HG03060 (cell line): ENCODE measurements at regions not wholly inside any gene's neighbourhood (a gene's known extent, or its start where the extent isn't known, plus 50 kb on each side); places are given as distances from the start of the nearest gene placed in this dataset.
"Not testable (repeated sequence)": the region's sequence is repeated elsewhere in the genome, so short reads cannot be mapped to it uniquely, and the experiment has no call there.

Experiments
- ATAC-seq: cut with Tn5 transposase; IDR thresholded peaks from one replicate; pipeline ENCODE4 v1.9.1; 2021; ENCODE audit warnings: low read depth, moderate number of reproducible peaks; ENCODE audit not compliant: unreplicated experiment

- ATAC-seq: no peak
Observed at GRCh38 chr13:69283837-69284236, 823.8 kb upstream of the ATXN8OS start.

- no peak for ATAC-seq
Observed at GRCh38 chr13:69283301-69283700, 824.3 kb upstream of the ATXN8OS start.

GRCh38 chr13:69280399-69280798 lies 827.2 kb upstream of the ATXN8OS start:
- ATAC-seq: no peak

DNA sequence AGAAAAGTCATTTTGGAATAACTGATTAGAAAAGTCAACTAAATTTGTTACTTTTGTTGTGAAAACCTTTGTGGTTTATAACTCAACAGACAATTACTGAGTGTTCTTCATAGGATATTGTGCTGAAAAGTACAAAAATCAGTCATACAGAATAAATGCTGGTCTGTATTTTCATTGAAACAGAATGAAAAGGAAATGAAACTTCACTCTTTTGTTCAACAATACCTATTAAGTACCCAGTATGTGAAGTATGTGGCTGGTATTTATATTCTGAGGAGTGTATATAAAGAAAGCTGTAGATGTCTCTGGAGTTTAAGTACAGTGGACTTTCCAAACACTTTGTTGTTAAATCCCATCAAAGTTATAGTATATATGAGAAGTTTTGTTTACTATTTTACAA lies 828.4 kb upstream of the ATXN8OS start:
- no peak for ATAC-seq

DNA sequence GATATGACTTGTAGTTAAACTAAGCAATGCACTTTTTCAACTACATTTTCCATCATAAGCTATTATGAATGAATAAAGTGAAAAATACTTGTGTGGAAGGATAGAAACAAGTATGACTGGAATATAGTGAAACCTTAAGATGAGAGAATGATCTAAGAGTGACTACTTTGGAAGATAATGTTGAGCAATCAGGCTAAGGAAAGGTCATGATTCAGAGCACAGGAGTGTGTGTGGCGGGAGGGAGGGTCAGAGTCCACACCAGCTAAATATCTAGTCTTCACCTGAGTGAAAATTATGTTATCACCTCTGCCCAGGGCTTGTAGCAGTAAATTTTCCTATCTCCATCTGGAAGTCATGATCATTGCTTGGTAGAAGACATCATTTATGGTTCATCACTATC lies 833.4 kb upstream of the ATXN8OS start:
- no peak for ATAC-seq

GRCh38 chr13:69264362-69265334 lies 843.0 kb upstream of the ATXN8OS start:
- no peak for ATAC-seq

- ATAC-seq: no peak
Observed at GRCh38 chr13:69243366-69243765, 864.3 kb upstream of the ATXN8OS start.

GRCh38 chr13:69234171-69234570 lies 873.5 kb upstream of the ATXN8OS start:
- ATAC-seq: no peak

GRCh38 chr13:69226427-69226826 lies 881.2 kb upstream of the ATXN8OS start:
- ATAC-seq: no peak

DNA sequence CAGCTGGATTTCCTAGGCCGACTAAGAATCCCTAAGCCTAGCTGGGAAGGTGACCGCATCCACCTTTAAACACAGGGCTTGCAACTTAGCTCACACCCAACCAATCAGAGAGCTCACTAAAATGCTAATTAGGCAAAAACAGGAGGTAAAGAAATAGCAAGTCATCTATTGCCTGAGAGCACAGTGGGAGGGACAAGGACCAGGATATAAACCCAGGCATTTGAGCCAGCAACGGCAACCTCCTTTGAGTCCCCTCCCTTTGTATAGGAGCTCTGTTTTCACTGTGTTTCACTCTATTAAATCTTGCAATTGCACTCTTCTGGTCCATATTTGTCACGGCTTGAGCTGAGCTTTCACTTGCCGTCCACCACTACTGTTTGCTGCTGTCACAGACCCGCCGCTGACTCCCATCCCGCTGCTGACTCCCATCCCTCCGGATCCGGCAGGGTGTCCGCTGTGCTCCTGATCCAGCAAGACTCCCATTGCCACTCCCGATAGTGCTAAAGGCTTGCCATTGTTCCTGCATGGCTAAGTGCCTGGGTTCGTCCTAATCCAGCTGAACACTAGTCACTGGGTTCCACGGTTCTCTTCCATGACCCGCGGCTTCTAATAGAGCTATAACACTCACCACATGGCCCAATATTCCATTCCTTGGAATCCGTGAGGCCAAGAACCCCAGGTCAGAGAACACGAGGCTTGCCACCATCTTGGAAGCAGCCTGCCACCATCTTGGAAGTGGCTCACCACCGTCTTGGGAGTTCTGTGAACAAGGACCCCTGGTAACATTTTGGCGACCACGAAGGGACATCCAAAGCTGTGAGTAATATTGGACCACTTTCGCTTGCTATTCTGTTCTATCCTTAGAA lies 885.8 kb upstream of the ATXN8OS start:
- not testable (repeated sequence) for ATAC-seq

GRCh38 chr13:69213396-69213795 lies 894.2 kb upstream of the ATXN8OS start:
- ATAC-seq: no peak

GRCh38 chr13:69204620-69205019 lies 903.0 kb upstream of the ATXN8OS start:
- no peak for ATAC-seq

DNA sequence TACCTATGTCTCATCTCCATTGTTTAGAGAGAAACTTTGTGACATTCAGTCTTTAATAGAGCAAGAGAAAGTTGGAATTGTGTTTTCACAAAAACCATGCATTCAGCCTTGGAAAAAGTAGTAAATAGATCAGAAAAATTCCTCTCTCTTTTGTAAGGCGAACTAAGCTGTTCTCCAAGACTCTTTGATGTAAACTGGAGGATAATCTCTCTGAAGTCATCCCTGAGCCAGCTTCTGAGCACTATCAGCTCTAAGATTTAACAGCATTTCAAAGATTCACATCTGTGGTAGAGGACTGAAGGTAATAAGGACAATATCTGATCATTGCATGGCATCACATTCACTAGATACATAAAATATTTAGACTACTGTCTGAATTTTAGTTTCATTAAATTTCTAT lies 904.6 kb upstream of the ATXN8OS start:
- no peak for ATAC-seq

- ATAC-seq: no peak
Observed at GRCh38 chr13:69199664-69200063, 908.0 kb upstream of the ATXN8OS start.

DNA sequence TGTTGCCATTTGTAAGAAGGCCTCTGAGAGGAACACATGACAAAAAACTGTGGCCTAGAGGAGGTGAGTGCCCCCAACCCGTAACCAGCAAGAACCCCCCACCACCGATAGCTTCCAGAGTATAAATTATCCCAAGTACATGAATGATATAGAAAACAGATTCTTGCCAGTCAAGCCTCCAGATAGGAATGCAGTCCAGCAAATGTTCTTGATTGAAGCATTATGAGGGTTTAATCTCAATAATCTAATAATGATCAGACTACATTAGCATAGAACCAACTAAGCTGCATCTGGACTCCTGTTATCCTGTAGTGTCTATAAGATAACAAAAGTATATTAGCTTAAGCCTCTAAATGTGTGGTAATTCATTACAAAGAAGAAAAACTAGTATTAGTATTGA lies 908.9 kb upstream of the ATXN8OS start:
- no peak for ATAC-seq

DNA sequence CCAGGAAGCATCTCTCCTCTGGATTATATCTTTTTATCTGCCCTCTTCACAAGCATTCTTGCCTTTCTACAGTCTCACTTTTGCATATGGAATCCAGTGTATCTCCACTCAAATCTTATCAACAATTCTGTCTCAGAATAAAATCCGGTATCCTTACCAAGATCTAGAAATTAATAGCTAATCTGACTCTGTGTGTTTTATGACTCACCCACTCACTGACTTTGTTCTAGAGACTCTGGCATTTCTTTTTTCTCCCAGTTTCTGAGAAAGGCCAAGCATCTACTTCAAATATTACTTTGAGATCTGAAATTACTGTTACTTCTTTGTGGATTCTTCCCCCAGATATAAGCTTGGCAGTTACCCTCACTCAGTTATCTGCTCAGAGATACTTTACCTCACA lies 913.5 kb upstream of the ATXN8OS start:
- no peak for ATAC-seq

DNA sequence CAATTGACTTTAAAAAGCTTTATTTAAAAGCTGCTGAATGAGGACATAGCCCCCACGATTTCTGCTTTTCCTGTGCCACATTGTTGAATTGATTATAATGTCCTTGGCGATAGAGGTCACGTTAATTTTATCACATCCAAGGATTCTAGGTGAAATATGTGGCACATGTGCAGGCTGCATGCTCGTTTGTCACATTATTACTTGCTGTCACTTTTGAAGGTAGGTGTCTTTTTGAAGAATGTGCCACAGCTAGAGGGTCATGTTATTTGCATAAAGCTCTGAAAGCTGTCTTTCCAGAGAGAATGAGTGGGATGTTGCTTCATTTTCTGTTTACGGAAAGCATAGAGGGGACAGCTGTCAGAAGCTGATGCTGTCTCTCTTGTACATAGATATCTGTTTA lies 927.6 kb upstream of the ATXN8OS start:
- no peak for ATAC-seq

DNA sequence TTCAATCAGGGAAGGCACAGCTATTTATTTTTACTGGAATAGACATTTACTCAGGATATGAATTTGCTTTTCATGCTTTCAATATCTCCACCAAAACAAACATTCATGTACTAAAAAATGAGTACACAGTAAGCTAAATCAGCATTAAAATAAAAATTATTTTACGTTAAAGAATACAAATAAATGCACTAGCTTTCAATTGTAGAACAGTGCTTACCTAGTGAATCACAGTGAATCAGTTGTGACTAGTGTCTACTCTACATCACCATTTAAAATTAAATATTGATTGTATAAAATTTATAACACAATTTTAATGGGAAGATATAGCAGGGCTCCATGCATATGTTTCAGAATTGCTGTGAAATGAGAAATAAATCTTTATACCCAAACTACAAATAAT lies 929.6 kb upstream of the ATXN8OS start:
- no peak for ATAC-seq

DNA sequence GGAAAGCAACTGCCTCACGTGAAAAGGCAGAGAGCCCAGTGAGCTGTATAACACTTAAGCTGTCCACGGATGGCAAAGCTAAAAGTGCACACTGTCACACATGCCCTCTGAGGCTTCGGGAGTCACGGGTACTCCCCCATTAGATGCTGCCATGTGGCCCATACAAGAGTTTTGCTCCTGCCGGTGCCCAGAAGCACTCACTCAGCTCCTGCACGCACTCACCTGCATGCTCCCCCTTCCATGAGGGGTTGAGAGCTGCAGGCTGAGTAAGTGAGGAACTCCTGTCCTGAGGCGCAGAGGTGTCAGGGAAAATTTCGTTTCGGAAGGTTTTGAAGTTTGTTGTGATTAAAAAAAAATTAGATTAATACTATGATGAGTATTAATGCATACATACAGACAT lies 939.2 kb upstream of the ATXN8OS start:
- no peak for ATAC-seq

DNA sequence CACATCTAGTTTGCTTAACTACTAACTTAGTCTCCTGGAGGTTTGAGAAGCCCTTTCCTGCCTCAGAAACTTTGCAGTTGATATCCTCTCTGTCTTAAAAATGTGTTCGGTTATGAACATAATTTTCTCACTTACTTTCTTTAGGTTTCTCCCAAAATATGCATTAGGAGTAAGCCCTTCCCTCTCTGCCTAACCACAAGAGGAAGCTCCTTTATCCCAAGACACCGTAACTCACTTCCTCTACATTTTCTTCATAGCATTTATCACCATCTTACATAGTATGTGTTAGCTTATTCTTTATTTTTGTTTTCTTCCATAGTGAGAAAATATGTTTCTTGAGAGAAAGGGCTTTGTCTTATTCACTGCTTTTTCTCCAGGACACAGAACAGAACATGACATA lies 952.5 kb upstream of the ATXN8OS start:
- ATAC-seq: no peak

DNA sequence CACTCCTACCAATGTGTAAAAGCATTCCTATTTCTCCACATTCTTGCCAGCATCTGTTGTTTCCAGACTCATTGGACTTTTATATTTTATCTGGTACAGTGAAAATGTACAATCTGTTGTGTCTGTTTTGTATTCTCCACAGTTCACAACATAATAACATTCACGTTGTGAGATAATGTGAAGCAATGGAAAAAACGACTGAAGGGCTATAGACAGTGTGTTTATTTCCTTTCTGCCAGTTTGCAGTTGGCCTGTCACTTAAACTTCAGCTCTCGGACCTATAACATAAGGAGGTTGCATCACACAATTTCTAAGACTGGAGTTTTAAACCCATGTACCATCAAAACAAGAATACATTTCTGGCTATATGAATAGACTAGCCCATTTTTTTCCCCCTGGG lies 965.5 kb upstream of the ATXN8OS start:
- no peak for ATAC-seq
